Endothelial cell of umbilical vein (primary cell): ENCODE measurements at regions not wholly inside any gene's neighbourhood (a gene's known extent, or its start where the extent isn't known, plus 50 kb on each side); places are given as distances from the start of the nearest gene placed in this dataset.

ENCODE experiments used
- BruUV-seq: library from RNA; stranded (reverse); fragments of 400-500 nt; replicated peaks from 2 replicates; lab custom pipeline; 2021; lab: Mats Ljungman, UMichigan
- CTCF ChIA-PET: fragments of 300-600, 350-600 bp; sonication (Branson Sonifier 250); formaldehyde crosslinking; loops from one replicate; lab custom pipeline; 2021; ENCODE audit warnings: antibody characterized with exemption, inconsistent platforms; lab: Charles Lee
- POLR2A ChIA-PET: fragments of 300-600, 350-600 bp; sonication (Branson Sonifier 250); formaldehyde crosslinking; loops from one replicate; lab custom pipeline; 2021; ENCODE audit warnings: antibody characterized with exemption, inconsistent platforms; lab: Charles Lee
- DNase-seq: peaks from one replicate; pipeline ENCODE4 v3.0.0-alpha.2; 2011; ENCODE audit warnings: low read depth, low spot score
- FAIRE-seq: peaks from 2 replicates; lab custom pipeline; 2011; peaks lifted over from hg19 to GRCh38; lab: Jason Lieb, UNC
- H2AFZ ChIP-seq: 2 replicates; pipeline ENCODE4 v1.6.0; 2012; ENCODE audit warnings: low read depth, low read length, control low read depth, inconsistent platforms
- H3K27ac ChIP-seq: 2 replicates; pipeline ENCODE4 v1.5.1; 2011; ENCODE audit warnings: low read depth, mild to moderate bottlenecking, control low read depth, low read length, moderate library complexity; ENCODE audit not compliant: insufficient read depth
- H3K27me3 ChIP-seq, 2 experiments: 2 replicates each; pipeline versions ENCODE4 v1.6.0 to v1.6.1; 2011; ENCODE audit warnings: low read length in 2 of 2, mixed read lengths in 1 of 2; ENCODE audit not compliant: control insufficient read depth in 2 of 2, insufficient read depth in 2 of 2
- H3K36me3 ChIP-seq, 2 experiments: 2 replicates in 1 of 2; 3 replicates in 1 of 2; pipeline ENCODE4 v1.5.1; 2011; ENCODE audit warnings: low read length in 2 of 2, mild to moderate bottlenecking in 1 of 2, moderate library complexity in 1 of 2; ENCODE audit not compliant: control insufficient read depth in 2 of 2, insufficient read depth in 2 of 2; ENCODE audit errors: extremely low read depth in 1 of 2
- H3K4me1 ChIP-seq: 3 replicates; pipeline ENCODE4 v1.5.1; 2011; ENCODE audit warnings: mild to moderate bottlenecking, low read length; ENCODE audit not compliant: control insufficient read depth, insufficient read depth; ENCODE audit errors: extremely low read depth
- H3K4me2 ChIP-seq: 2 replicates; pipeline ENCODE4 v1.6.1; 2011; ENCODE audit warnings: low read length, control low read depth, mixed read lengths; ENCODE audit not compliant: insufficient read depth
- H3K4me3 ChIP-seq, 3 experiments: fragments of 200-600 bp in 1 of 3; sonication (generic), shearing (Covaris generic) in 1 of 3; replicated peaks in 1 of 3; 2 replicates each; pipeline ENCODE4 v1.5.1; 2011 to 2016; ENCODE audit warnings: control low read depth in 3 of 3, low read length in 3 of 3, mild to moderate bottlenecking in 2 of 3, inconsistent platforms in 1 of 3, low read depth in 1 of 3, moderate library complexity in 1 of 3; ENCODE audit not compliant: insufficient read depth in 1 of 3
- H3K79me2 ChIP-seq: 2 replicates; pipeline ENCODE4 v1.6.0; 2012; ENCODE audit warnings: low read length, inconsistent platforms; ENCODE audit not compliant: control insufficient read depth, insufficient read depth
- H3K9ac ChIP-seq: replicated peaks from 2 replicates; pipeline ENCODE3; 2011; ENCODE audit warnings: low read length, control low read depth; ENCODE audit not compliant: insufficient read depth; ENCODE audit errors: extremely low read depth
- H3K9me1 ChIP-seq: replicated peaks from 3 replicates; pipeline ENCODE4 v1.6.0; 2011; ENCODE audit warnings: mild to moderate bottlenecking, low read length; ENCODE audit not compliant: control insufficient read depth, insufficient read depth; ENCODE audit errors: extremely low read depth
- H3K9me3 ChIP-seq: replicated peaks from 2 replicates; pipeline ENCODE4 v1.5.1; 2012; ENCODE audit warnings: low read length, inconsistent platforms; ENCODE audit not compliant: control insufficient read depth, insufficient read depth
- H4K20me1 ChIP-seq: replicated peaks from 2 replicates; pipeline ENCODE3; 2011; ENCODE audit warnings: mild to moderate bottlenecking, low read length; ENCODE audit not compliant: control insufficient read depth, insufficient read depth; ENCODE audit errors: extremely low read depth
- EZH2 ChIP-seq: IDR thresholded peaks from 2 replicates; pipeline ENCODE4 v1.6.1; 2012; ENCODE audit warnings: borderline replicate concordance, low read depth, mild to moderate bottlenecking, moderate library complexity, low read length, inconsistent platforms; ENCODE audit not compliant: severe bottlenecking
- FOS ChIP-seq: IDR thresholded peaks from 2 replicates; pipeline ENCODE4 v1.6.1; 2011; ENCODE audit warnings: mild to moderate bottlenecking, low read length, moderate library complexity, borderline replicate concordance; ENCODE audit not compliant: insufficient read depth
- GATA2 ChIP-seq: IDR thresholded peaks from 2 replicates; pipeline ENCODE4 v1.7.0; 2011; ENCODE audit warnings: low read depth, mild to moderate bottlenecking, moderate library complexity, mixed read lengths, low read length; ENCODE audit not compliant: insufficient read length, insufficient read depth
- JUN ChIP-seq: IDR thresholded peaks from 2 replicates; pipeline ENCODE4 v1.6.1; 2011; ENCODE audit warnings: borderline replicate concordance, low read depth; ENCODE audit not compliant: insufficient read length, insufficient read depth
- MYC ChIP-seq: IDR thresholded peaks from one replicate; pipeline ENCODE4 v1.6.1; 2011; ENCODE audit warnings: mild to moderate bottlenecking, low read depth, low read length
- POLR2A ChIP-seq: IDR thresholded peaks from 2 replicates; pipeline ENCODE4 v1.6.1; 2012; ENCODE audit warnings: low read depth, mild to moderate bottlenecking, control low read depth, low read length
- POLR2AphosphoS5 ChIP-seq: IDR thresholded peaks from 2 replicates; pipeline ENCODE4 v1.6.1; 2012; ENCODE audit warnings: low read depth, mild to moderate bottlenecking, control low read depth, low read length, moderate library complexity; ENCODE audit not compliant: insufficient read depth
- dilution Hi-C: fragments of 300-500 bp; cut with MboI; formaldehyde crosslinking; loops from one replicate; pipeline ENCODE4 v1.15.0; 2019; ENCODE audit warnings: low sequenced_read_pairs; ENCODE audit not compliant: extremely low pct_ligation_motif_present
- intact Hi-C: fragments of 100-400 bp; cut with micrococcal nuclease; formaldehyde crosslinking; loops from one replicate; pipeline ENCODE4 v1.10.0; 2022
- TF ChIP-seq, protein P1 (sequence below), 2 donors: IDR thresholded peaks; 1 replicate in 1 of 2; 2 replicates in 1 of 2; pipeline ENCODE4 v1.5.1; 2011; ENCODE audit warnings: low read length in 2 of 2, mild to moderate bottlenecking in 2 of 2, moderate library complexity in 2 of 2, control low read depth in 1 of 2, inconsistent platforms in 1 of 2, low read depth in 1 of 2; ENCODE audit not compliant: insufficient read depth in 1 of 2; ENCODE audit errors: extremely low read depth in 1 of 2
- TF ChIP-seq, protein P2 (sequence below): IDR thresholded peaks from 2 replicates; pipeline ENCODE4 v1.6.1; 2011; ENCODE audit not compliant: insufficient read depth, insufficient read length

DNA sequence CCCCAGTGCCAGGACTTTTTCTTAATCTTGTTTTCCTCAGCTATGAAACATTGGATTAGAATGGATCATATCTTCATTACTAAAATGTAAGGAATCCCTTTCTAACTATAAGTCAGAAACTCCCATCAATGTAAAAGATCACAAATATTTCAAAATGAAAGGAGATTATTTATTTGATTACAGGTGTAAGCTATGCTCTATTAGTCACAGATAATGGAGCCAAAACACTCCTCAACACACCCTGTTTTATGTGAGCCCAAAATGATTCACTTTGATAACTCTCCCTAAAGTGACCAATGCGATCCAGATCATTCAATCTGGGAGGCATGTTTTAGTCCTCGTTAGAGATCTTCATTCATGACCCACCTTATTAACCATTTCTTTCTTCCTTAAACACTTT is 566.7 kb upstream of the TENM3 start:
- Histone ChIP-seq H3K9me1 (no peaks in the 10 kb centered on the region), H3K27me3 (no peaks in the 10 kb centered on the region), H3K36me3 (no peaks in the 10 kb centered on the region), H3K4me1 (no peaks in the 10 kb centered on the region), H2AFZ (no peak overlapping the region), H3K9me3 (peaks cover 3% of the 10 kb centered on the region), H3K9ac (no peak overlapping the region), H3K79me2 (no peaks in the 10 kb centered on the region), H3K27ac (no peak overlapping the region), H3K4me2 (no peak overlapping the region), H3K4me3 (no peak overlapping the region), H4K20me1 (no peaks in the 10 kb centered on the region)
- dilution Hi-C loops = no loop called here
- intact Hi-C loops = no loop called here
- BruUV-seq = no TSS peak
- DNase-seq (no peak), FAIRE-seq (no peak)
- TF ChIP-seq FOS (no peak), POLR2AphosphoS5 (no peak), MYC (no peak), EZH2 (no peak), POLR2A (no peak), JUN (no peak), GATA2 (no peak)
- TF ChIP-seq, protein P1, sequence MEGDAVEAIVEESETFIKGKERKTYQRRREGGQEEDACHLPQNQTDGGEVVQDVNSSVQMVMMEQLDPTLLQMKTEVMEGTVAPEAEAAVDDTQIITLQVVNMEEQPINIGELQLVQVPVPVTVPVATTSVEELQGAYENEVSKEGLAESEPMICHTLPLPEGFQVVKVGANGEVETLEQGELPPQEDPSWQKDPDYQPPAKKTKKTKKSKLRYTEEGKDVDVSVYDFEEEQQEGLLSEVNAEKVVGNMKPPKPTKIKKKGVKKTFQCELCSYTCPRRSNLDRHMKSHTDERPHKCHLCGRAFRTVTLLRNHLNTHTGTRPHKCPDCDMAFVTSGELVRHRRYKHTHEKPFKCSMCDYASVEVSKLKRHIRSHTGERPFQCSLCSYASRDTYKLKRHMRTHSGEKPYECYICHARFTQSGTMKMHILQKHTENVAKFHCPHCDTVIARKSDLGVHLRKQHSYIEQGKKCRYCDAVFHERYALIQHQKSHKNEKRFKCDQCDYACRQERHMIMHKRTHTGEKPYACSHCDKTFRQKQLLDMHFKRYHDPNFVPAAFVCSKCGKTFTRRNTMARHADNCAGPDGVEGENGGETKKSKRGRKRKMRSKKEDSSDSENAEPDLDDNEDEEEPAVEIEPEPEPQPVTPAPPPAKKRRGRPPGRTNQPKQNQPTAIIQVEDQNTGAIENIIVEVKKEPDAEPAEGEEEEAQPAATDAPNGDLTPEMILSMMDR (IDR thresholded peaks at IDR 0.05; ENCODE audit: extremely low read depth in 1 of 2, insufficient read depth in 1 of 2, low read depth in 1 of 2, low read length in 2 of 2) = no peak
- TF ChIP-seq, protein P2, sequence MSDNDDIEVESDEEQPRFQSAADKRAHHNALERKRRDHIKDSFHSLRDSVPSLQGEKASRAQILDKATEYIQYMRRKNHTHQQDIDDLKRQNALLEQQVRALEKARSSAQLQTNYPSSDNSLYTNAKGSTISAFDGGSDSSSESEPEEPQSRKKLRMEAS = no peak
- CTCF ChIA-PET = no interaction called here
- POLR2A ChIA-PET = no interaction called here
